ENCODE measurements at regions not wholly inside any gene's neighbourhood (a gene's known extent, or its start where the extent isn't known, plus 50 kb on each side); places are given as distances from the start of the nearest gene placed in this dataset.

DNA sequence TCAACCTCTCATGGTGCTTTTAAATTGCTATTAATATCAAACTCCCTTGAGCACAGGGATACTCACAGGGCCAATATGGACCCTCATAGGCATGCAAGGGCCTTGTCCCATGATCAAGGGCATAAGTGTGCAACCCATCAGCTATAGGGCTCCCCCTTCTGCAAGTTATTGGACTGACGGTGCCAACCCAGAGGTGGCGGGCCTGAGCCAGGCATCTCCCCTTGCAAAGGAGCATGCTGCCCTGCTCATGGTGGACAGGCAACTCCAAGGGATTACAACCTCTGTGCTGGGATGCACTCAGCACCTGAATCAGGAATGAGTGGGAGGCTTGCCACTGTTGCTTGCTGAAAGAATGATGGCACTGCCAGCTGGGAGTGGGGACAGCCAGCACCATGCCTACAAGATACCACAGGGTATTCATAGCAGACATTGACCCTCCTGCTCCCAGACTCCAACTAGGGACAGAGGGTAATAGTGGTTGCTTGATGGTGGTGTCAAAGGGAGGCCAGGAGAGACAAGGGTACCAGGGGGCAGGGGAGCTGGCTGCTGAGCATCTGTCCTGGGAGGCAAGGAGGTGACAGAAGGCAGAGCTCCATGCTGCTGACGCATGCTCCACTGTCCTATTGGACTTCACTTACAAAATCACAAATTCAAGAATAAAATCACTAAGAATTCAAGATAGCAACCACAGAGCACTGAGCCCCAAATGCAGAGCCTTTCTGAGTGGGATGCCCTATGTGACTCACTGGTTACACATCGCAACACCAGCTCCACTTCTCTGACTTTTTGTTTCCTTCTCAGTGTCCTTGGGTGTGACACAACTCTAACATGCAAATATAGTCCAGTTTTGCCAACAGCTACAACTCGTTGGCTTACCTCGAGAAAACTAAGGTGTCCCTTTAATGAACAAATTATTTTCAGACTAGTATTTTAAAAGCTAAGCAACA is 157.1 kb upstream of the CCDC150 start:
- TF ChIP-seq, protein P1, sequence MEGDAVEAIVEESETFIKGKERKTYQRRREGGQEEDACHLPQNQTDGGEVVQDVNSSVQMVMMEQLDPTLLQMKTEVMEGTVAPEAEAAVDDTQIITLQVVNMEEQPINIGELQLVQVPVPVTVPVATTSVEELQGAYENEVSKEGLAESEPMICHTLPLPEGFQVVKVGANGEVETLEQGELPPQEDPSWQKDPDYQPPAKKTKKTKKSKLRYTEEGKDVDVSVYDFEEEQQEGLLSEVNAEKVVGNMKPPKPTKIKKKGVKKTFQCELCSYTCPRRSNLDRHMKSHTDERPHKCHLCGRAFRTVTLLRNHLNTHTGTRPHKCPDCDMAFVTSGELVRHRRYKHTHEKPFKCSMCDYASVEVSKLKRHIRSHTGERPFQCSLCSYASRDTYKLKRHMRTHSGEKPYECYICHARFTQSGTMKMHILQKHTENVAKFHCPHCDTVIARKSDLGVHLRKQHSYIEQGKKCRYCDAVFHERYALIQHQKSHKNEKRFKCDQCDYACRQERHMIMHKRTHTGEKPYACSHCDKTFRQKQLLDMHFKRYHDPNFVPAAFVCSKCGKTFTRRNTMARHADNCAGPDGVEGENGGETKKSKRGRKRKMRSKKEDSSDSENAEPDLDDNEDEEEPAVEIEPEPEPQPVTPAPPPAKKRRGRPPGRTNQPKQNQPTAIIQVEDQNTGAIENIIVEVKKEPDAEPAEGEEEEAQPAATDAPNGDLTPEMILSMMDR (IDR thresholded peaks at IDR 0.05; ENCODE audit: low read depth, low read length, poor library complexity, severe bottlenecking) = no peak
- TF ChIP-seq EZH2phosphoT487 (IDR thresholded peaks at IDR 0.05; ENCODE audit: borderline replicate concordance, low read length) = no peak

Data from DOHH2 (cell line).